ENCODE measurements at regions not wholly inside any gene's neighbourhood (a gene's known extent, or its start where the extent isn't known, plus 50 kb on each side); places are given as distances from the start of the nearest gene placed in this dataset.

DNA sequence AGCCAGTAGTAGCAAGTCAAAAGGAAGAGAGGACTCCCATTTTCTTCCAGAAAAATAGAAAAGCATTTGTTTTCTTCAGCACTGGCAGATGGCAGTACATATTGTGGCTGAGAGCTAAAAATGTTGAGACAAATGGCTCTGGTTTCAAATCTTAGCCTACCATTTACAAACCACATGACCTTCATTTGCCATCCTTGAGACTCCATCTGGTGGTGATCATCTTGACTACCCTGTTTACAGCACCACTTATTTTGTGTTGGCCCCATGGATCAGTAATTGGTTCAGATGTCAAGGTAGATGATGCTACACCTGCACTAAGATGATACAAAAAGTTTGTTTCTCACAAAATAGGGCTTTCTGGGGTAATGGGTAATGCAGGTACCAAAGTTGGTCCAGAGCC is 951.8 kb upstream of the IGFBP7 start:
- DNase-seq (ENCODE audit: low read depth) = peak; percentile 1
- no peak overlapping the region for H3K4me3 ChIP-seq (ENCODE audit: low read length)
- TF ChIP-seq, protein P1, sequence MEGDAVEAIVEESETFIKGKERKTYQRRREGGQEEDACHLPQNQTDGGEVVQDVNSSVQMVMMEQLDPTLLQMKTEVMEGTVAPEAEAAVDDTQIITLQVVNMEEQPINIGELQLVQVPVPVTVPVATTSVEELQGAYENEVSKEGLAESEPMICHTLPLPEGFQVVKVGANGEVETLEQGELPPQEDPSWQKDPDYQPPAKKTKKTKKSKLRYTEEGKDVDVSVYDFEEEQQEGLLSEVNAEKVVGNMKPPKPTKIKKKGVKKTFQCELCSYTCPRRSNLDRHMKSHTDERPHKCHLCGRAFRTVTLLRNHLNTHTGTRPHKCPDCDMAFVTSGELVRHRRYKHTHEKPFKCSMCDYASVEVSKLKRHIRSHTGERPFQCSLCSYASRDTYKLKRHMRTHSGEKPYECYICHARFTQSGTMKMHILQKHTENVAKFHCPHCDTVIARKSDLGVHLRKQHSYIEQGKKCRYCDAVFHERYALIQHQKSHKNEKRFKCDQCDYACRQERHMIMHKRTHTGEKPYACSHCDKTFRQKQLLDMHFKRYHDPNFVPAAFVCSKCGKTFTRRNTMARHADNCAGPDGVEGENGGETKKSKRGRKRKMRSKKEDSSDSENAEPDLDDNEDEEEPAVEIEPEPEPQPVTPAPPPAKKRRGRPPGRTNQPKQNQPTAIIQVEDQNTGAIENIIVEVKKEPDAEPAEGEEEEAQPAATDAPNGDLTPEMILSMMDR (IDR thresholded peaks at IDR 0.05; ENCODE audit: insufficient read depth, low read depth, low read length, missing control alignments) = no peak

- H3K4me3 ChIP-seq (ENCODE audit: low read length) = no peak overlapping the region
- DNase-seq (ENCODE audit: low read depth) = no peak
- TF ChIP-seq, protein P1 (IDR thresholded peaks at IDR 0.05; ENCODE audit: insufficient read depth, low read depth, low read length, missing control alignments) = no peak
Measured at GRCh38 chr4:58050439-58050838, 940.3 kb upstream of the IGFBP7 start.

DNA sequence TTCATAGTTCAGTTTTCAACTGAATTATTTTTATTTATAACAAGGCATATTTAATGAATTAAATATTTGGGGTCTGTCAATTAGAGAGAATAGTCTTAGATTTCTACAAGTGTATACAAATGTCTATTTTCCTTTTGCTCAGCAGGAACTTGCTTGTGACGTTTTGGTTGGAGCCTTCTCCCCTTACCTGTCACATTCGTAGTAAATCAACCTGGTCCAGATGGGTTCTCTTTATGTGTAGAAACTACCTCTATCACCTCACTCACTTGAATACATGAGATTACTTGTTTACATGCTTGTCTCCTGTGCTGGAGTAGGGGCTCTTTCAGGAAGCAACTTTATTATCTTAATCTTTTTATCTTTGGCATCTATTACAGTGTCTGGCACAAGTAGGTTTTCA is 938.3 kb upstream of the IGFBP7 start:
- H3K4me3 ChIP-seq (ENCODE audit: low read length) = no peak overlapping the region
- DNase-seq (ENCODE audit: low read depth) = no peak
- TF ChIP-seq, protein P1 (IDR thresholded peaks at IDR 0.05; ENCODE audit: insufficient read depth, low read depth, low read length, missing control alignments) = no peak

- DNase-seq (ENCODE audit: low read depth) = peak; percentile 1
- no peak overlapping the region for H3K4me3 ChIP-seq (ENCODE audit: low read length)
- TF ChIP-seq, protein P1 (IDR thresholded peaks at IDR 0.05; ENCODE audit: insufficient read depth, low read depth, low read length, missing control alignments) = no peak
Measured at GRCh38 chr4:58042176-58042575, 932.0 kb upstream of the IGFBP7 start.

DNA sequence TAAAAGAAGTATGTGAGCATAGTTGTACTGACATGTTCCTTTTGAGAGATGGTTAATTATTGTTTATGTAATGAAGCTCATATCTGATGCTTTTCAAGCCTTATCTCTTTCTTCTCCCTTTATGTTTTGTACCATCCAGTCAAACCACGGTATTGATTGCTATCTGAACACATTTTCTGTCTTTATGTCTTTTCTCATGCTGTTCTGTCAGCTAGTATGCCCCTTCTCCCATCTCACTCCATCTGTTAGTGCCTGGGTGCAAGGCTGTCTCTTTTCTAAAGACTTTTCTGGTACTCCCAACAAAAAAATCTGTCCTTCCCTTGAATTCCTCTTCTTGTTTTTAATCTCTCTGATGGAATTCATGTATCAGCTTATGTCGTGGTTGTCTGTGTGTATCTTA is 883.8 kb upstream of the IGFBP7 start:
- no peak overlapping the region for H3K4me3 ChIP-seq (ENCODE audit: low read length)
- TF ChIP-seq, protein P1 (IDR thresholded peaks at IDR 0.05; ENCODE audit: insufficient read depth, low read depth, low read length, missing control alignments) = no peak
- no peak for DNase-seq (ENCODE audit: low read depth)

GRCh38 chr4:57989430-57989829 is 879.2 kb upstream of the IGFBP7 start:
- H3K4me3 ChIP-seq (ENCODE audit: low read length) = no peak overlapping the region
- DNase-seq (ENCODE audit: low read depth) = no peak

DNA sequence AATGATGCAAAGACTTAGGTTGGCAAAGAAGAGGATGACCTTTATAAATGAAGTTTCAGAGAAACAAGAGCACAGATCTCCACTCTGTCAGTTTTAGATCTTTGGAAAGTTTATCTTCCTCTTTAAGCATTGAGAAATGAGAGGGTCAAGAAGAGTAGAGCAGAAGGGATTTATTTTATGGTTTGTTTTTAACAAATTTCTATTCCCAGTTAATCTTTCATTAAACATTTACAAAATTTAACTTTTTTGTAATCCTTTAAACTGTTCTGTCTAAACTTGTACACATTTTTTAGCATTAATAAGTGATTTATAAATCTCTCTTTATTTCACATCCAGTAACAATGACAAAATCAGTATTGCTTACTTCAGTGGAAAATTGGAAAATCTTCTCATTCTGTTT is 875.0 kb upstream of the IGFBP7 start:
- TF ChIP-seq, protein P1 (IDR thresholded peaks at IDR 0.05; ENCODE audit: insufficient read depth, low read depth, low read length, missing control alignments) = no peak
- DNase-seq (ENCODE audit: low read depth) = no peak

More at GRCh38 chr4:57989430-57989829, 879.2 kb upstream of the IGFBP7 start:
- TF ChIP-seq, protein P1 (IDR thresholded peaks at IDR 0.05; ENCODE audit: insufficient read depth, low read depth, low read length, missing control alignments) = no peak

More for the DNA sequence above, 875.0 kb upstream of the IGFBP7 start:
- H3K4me3 ChIP-seq (ENCODE audit: low read length) = no peak overlapping the region
